A549 (cell line): ENCODE measurements at regions not wholly inside any gene's neighbourhood (a gene's known extent, or its start where the extent isn't known, plus 50 kb on each side); places are given as distances from the start of the nearest gene placed in this dataset.

Experiments
- BHLHE40 ChIP-seq: IDR thresholded peaks from 2 replicates; pipeline ENCODE4 v1.6.1; 2012; ENCODE audit warnings: low read depth, low read length, inconsistent platforms
- CBX2 ChIP-seq: fragments of 200-600 bp; sonication (generic); IDR thresholded peaks from 2 replicates; pipeline ENCODE4 v1.6.1; 2016; ENCODE audit warnings: low read depth, mild to moderate bottlenecking, borderline replicate concordance
- CTCF ChIP-seq: fragments of >200 bp; sonication (Bioruptor Twin); formaldehyde crosslinking; IDR thresholded peaks from 3 replicates; pipeline ENCODE4 v1.5.1; 2016
- HOXB13 ChIP-seq: fragments of 250-450 bp; sonication (Bioruptor Pico); IDR thresholded peaks from 2 replicates; pipeline ENCODE4 v1.5.0; 2020; ENCODE audit warnings: low read depth, mild to moderate bottlenecking, moderate library complexity
- NFE2L2 ChIP-seq: fragments of 150-350 bp; conservative IDR thresholded peaks from 2 replicates; pipeline ENCODE4 v1.6.1; 2014; ENCODE audit warnings: low read length
- PBX3 ChIP-seq: IDR thresholded peaks from 2 replicates; pipeline ENCODE4 v1.6.1; 2012
- PHF8 ChIP-seq: fragments of 200-600 bp; sonication (generic); IDR thresholded peaks from 2 replicates; pipeline ENCODE4 v1.6.1; 2016; ENCODE audit warnings: low read depth, mild to moderate bottlenecking, antibody characterized with exemption, moderate library complexity, borderline replicate concordance

GRCh38 chr10:121411004-121411403 lies 187.2 kb downstream of the FGFR2 start:
- TF ChIP-seq PHF8 (no peak), CBX2 (no peak), NFE2L2 (no peak), BHLHE40 (no peak), CTCF (no peak), HOXB13 (CRISPR knock-in tag) (no peak), PBX3 (no peak)
